ENCODE measurements at regions not wholly inside any gene's neighbourhood (a gene's known extent, or its start where the extent isn't known, plus 50 kb on each side); places are given as distances from the start of the nearest gene placed in this dataset.

DNA sequence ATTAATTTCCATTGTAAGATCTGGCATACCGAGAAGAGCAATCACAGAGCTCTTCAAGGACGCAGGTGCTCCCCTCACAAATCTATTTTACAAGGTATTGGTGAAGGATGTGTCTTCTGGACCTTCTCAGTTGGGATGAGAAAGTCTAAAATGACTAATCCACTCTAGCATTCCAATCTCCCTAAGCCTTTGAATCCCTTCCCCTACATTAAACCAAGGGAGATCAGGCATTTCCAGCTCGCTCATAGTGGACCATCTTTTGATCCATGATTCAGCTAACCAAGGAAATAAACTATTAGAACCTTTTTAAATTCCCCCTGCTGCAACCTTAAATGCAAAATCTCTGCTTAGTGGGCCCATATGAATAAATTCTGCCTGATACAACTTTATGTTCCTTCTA is 95.9 kb upstream of the FBN2 start:
- TF ChIP-seq, protein P1, sequence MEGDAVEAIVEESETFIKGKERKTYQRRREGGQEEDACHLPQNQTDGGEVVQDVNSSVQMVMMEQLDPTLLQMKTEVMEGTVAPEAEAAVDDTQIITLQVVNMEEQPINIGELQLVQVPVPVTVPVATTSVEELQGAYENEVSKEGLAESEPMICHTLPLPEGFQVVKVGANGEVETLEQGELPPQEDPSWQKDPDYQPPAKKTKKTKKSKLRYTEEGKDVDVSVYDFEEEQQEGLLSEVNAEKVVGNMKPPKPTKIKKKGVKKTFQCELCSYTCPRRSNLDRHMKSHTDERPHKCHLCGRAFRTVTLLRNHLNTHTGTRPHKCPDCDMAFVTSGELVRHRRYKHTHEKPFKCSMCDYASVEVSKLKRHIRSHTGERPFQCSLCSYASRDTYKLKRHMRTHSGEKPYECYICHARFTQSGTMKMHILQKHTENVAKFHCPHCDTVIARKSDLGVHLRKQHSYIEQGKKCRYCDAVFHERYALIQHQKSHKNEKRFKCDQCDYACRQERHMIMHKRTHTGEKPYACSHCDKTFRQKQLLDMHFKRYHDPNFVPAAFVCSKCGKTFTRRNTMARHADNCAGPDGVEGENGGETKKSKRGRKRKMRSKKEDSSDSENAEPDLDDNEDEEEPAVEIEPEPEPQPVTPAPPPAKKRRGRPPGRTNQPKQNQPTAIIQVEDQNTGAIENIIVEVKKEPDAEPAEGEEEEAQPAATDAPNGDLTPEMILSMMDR (IDR thresholded peaks at IDR 0.05; ENCODE audit: low read depth, low read length): no peak
- no peak for TF ChIP-seq POLR2A (IDR thresholded peaks at IDR 0.05; ENCODE audit: extremely low read depth, insufficient read length)
- no peak for TF ChIP-seq MYC (IDR thresholded peaks at IDR 0.05; ENCODE audit: low read depth, low read length)
- TF ChIP-seq MAX (IDR thresholded peaks at IDR 0.05; ENCODE audit: low read depth, low read length): no peak
